Erythroblast (primary cell): ENCODE measurements at regions not wholly inside any gene's neighbourhood (a gene's known extent, or its start where the extent isn't known, plus 50 kb on each side); places are given as distances from the start of the nearest gene placed in this dataset.

Experiments used
- DNase-seq, 2 experiments: peaks; one replicate each; lab custom pipeline; 2025; lab: John Stamatoyannopoulos, UW
- GATA1 ChIP-seq: IDR thresholded peaks from 2 replicates; pipeline ENCODE4 v1.6.1; 2011; ENCODE audit warnings: low read depth, mild to moderate bottlenecking, control low read depth, low read length, moderate library complexity
- POLR2A ChIP-seq: IDR thresholded peaks from 2 replicates; pipeline ENCODE4 v1.6.1; 2011; ENCODE audit warnings: mild to moderate bottlenecking, low read length

DNA sequence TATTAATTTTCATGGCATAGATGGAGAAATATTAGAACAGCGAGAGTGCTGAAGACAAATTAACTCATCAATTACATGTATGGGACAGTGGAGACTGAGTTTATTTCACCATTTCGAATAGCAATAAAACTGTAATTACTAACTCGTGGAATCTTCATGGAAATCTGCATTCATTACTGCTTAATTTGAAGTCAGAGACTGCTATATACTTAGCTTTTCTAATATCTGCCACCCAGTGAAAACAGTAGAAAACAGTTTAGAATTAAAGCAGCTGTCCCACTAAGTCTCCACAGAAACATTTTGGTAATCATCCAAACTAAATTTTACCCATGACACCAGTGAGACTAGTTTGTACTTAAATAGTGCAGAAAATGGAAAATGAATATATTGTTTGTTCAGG, 56.8 kb downstream of the IZUMO3 start:
- DNase-seq: no peak
- TF ChIP-seq GATA1 (no peak), POLR2A (no peak)

GRCh38 chr9:24487946-24488345, 57.8 kb downstream of the IZUMO3 start:
- DNase-seq: no peak
- TF ChIP-seq POLR2A: no peak
- no peak for TF ChIP-seq GATA1

DNA sequence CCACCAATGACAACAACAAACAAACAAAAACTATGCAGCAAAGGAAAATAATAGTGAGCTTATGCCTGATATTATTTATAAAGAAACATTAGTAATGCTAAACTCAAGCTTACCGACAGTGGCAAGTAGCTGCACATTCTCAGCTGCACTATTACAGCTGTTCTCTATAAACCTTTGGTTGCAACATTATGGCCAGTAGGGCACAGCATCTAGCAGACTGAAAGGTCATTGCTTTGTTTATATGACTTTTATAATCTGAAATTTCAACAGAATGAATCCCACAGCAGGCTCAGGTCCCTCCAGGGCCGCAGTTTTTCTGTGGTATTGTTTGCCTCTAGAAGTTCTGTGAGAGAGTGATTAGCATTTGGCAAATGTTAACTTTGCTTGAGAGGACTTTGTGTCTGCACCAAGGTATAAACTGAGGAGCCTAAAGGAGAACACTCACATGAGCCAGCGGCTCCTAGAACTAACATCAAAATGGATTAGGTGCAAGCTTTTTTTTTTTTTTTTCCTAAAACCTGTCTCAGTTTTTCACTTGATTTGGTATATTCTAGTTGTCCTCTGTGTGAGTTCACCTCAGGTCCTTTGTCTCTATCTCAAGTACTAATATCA, 58.3 kb downstream of the IZUMO3 start:
- DNase-seq: no peak
- no peak for TF ChIP-seq POLR2A
- no peak for TF ChIP-seq GATA1

GRCh38 chr9:24479361-24480059, 66.2 kb downstream of the IZUMO3 start:
- DNase-seq: peak in 1 of 2 experiments; percentile 1
- TF ChIP-seq POLR2A: no peak
- TF ChIP-seq GATA1: no peak

- no peak for DNase-seq
- TF ChIP-seq GATA1 (no peak), POLR2A (no peak)
Measured at GRCh38 chr9:24464319-24464951, 81.3 kb downstream of the IZUMO3 start.

- no peak for DNase-seq
- TF ChIP-seq GATA1: no peak
- no peak for TF ChIP-seq POLR2A
Measured at GRCh38 chr9:24462951-24463350, 82.7 kb downstream of the IZUMO3 start.

DNA sequence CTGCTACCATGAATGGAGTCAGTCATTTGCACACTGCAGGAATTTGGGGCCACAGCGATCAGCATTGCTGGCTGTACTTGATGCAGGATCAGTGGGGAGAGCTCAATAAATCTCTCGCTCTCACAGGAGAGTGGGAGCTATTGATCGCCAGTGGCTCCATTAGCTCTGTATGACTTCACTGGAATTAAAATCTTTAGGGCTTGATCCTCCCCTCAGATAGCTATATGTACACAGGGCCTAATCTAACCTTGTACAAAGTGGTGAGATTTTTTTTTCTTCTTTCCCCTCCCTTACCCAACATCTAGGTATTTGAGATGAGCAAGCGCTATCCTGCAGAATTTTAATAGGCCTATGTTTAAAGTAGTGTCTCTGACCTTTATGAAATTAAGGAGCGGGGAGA, 84.9 kb downstream of the IZUMO3 start:
- no peak for DNase-seq
- no peak for TF ChIP-seq GATA1
- TF ChIP-seq POLR2A: no peak

GRCh38 chr9:24459953-24460352, 85.7 kb downstream of the IZUMO3 start:
- TF ChIP-seq GATA1 (no peak), POLR2A (no peak)
- DNase-seq: no peak

GRCh38 chr9:24451346-24451745, 94.4 kb downstream of the IZUMO3 start:
- DNase-seq: no peak
- TF ChIP-seq GATA1 (no peak), POLR2A (no peak)

GRCh38 chr9:24449976-24450375, 95.7 kb downstream of the IZUMO3 start:
- DNase-seq: no peak
- TF ChIP-seq GATA1 (no peak), POLR2A (no peak)

DNA sequence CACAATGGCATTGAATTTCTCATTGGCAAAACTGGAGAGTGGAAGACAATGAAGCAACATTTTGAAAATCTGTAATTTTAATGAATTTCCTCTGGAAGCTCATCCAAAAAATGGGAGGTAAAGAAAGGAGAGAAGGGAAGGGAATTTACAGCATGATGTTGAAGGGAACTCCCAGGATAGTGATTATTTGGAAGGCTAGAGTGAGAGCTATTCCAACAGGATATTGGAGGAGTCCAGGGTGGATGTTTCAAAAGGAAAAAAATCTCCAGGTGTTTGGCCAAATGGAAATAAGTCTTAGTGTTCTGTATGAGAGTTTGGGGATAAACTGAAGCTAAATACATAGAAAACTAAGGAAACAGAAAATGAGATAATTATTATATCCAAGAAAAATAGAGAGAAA, 106.2 kb downstream of the IZUMO3 start:
- no peak for DNase-seq
- no peak for TF ChIP-seq POLR2A
- TF ChIP-seq GATA1: no peak

- DNase-seq: no peak
- TF ChIP-seq POLR2A (no peak), GATA1 (no peak)
Measured at GRCh38 chr9:24438876-24439275, 106.8 kb downstream of the IZUMO3 start.

GRCh38 chr9:24436761-24437160, 108.9 kb downstream of the IZUMO3 start:
- no peak for DNase-seq
- TF ChIP-seq POLR2A (no peak), GATA1 (no peak)

- TF ChIP-seq POLR2A (no peak), GATA1 (no peak)
- no peak for DNase-seq
Measured at GRCh38 chr9:24434183-24434582, 111.5 kb downstream of the IZUMO3 start.

DNA sequence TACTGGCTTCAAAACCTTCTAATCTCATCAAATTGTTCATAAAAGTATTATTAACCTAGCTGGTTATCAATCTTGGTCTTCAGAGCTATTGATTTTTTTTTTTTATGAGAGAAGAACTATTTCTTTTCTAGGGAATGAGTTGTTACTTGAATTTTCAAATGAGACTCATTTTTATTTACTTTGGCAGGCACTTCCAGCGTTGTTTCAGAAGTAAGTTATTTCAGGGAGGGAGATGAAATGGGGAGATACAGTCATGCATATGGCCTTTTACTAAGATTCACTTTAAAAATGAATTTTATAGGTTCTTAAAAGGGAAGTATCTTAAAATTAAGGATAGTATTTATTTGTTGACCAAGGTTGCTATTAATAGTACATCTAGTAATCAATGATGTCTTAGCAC, 129.6 kb downstream of the IZUMO3 start:
- TF ChIP-seq POLR2A: no peak
- TF ChIP-seq GATA1: no peak
- no peak for DNase-seq
